AG04450 (cell line): ENCODE measurements at regions not wholly inside any gene's neighbourhood (a gene's known extent, or its start where the extent isn't known, plus 50 kb on each side); places are given as distances from the start of the nearest gene placed in this dataset.

Source experiments
- CTCF ChIA-PET: fragments of 300-600, 350-600 bp; formaldehyde crosslinking; extraction: SDS; loops from one replicate; lab custom pipeline; 2022; ENCODE audit warnings: antibody characterized with exemption, inconsistent platforms; lab: Charles Lee
- POLR2A ChIA-PET: fragments of 350-600 bp; formaldehyde crosslinking; extraction: SDS; loops from one replicate; lab custom pipeline; 2021; ENCODE audit warnings: antibody characterized with exemption, inconsistent platforms; lab: Yijun Ruan, JAX
- DNase-seq: peaks from one replicate; pipeline ENCODE4 v3.0.0-alpha.2; 2011; ENCODE audit warnings: low read depth, low spot score
- H3K27ac ChIP-seq: one replicate; pipeline ENCODE4 v1.5.1; 2012; ENCODE audit warnings: low read depth, low read length, control low read depth
- H3K27me3 ChIP-seq: one replicate; pipeline ENCODE4 v1.6.0; 2012; ENCODE audit warnings: low read length; ENCODE audit not compliant: control insufficient read depth, insufficient read depth
- H3K4me3 ChIP-seq: 2 replicates; pipeline ENCODE4 v1.5.1; 2011; ENCODE audit warnings: mild to moderate bottlenecking, low read depth, low read length, control low read depth
- H3K9me3 ChIP-seq: 2 replicates; pipeline ENCODE4 v1.5.1; 2012; ENCODE audit warnings: low read length; ENCODE audit not compliant: control insufficient read depth, insufficient read depth
- CTCF ChIP-seq: IDR thresholded peaks from 2 replicates; pipeline ENCODE4 v1.5.1; 2011; ENCODE audit warnings: low read depth, low read length, control low read depth, inconsistent platforms

GRCh38 chr1:189349607-189350006 is 1128.1 kb downstream of the BRINP3 start:
- Histone ChIP-seq H3K9me3 (no peaks in the 10 kb centered on the region), H3K4me3 (no peak overlapping the region), H3K27ac (no peak overlapping the region), H3K27me3 (no peaks in the 10 kb centered on the region)
- CTCF ChIA-PET: no interaction called here
- no peak for TF ChIP-seq CTCF
- POLR2A ChIA-PET: no interaction called here
- no peak for DNase-seq

- Histone ChIP-seq H3K27ac (no peak overlapping the region), H3K9me3 (no peaks in the 10 kb centered on the region), H3K27me3 (no peaks in the 10 kb centered on the region), H3K4me3 (no peak overlapping the region)
- no peak for DNase-seq
- ChIA-PET CTCF (no interaction called here), POLR2A (no interaction called here)
- TF ChIP-seq CTCF: no peak
Observed at GRCh38 chr1:189350983-189351616, 1126.6 kb downstream of the BRINP3 start.

GRCh38 chr1:189351960-189352359 is 1125.7 kb downstream of the BRINP3 start:
- H3K27me3 ChIP-seq: no peaks in the 10 kb centered on the region
- POLR2A ChIA-PET: no interaction called here
- no peak overlapping the region for H3K27ac ChIP-seq
- CTCF ChIA-PET: no interaction called here
- no peak overlapping the region for H3K4me3 ChIP-seq
- H3K9me3 ChIP-seq: no peaks in the 10 kb centered on the region
- no peak for TF ChIP-seq CTCF
- no peak for DNase-seq

- Histone ChIP-seq H3K27me3 (no peaks in the 10 kb centered on the region), H3K27ac (no peak overlapping the region), H3K4me3 (no peak overlapping the region), H3K9me3 (no peaks in the 10 kb centered on the region)
- POLR2A ChIA-PET: no interaction called here
- no peak for DNase-seq
- TF ChIP-seq CTCF: no peak
- CTCF ChIA-PET: no interaction called here
Observed at GRCh38 chr1:189356206-189356605, 1121.5 kb downstream of the BRINP3 start.

GRCh38 chr1:189357317-189357716 is 1120.3 kb downstream of the BRINP3 start:
- ChIA-PET CTCF (no interaction called here), POLR2A (no interaction called here)
- no peak for DNase-seq
- no peak overlapping the region for H3K27ac ChIP-seq
- H3K27me3 ChIP-seq: no peaks in the 10 kb centered on the region
- TF ChIP-seq CTCF: no peak
- H3K4me3 ChIP-seq: no peak overlapping the region
- H3K9me3 ChIP-seq: no peaks in the 10 kb centered on the region
